ENCODE measurements at regions not wholly inside any gene's neighbourhood (a gene's known extent, or its start where the extent isn't known, plus 50 kb on each side); places are given as distances from the start of the nearest gene placed in this dataset.

GRCh38 chr21:24150753-24151152, 1456.5 kb downstream of the MRPL39 start:
- no peak for TF ChIP-seq ZBTB7A (IDR thresholded peaks at IDR 0.05; ENCODE audit: low read depth)
- no peak for TF ChIP-seq YY1 (IDR thresholded peaks at IDR 0.05; ENCODE audit: low read depth)
- TF ChIP-seq RAD21 (IDR thresholded peaks at IDR 0.05; ENCODE audit: low read depth) = no peak
- TF ChIP-seq EGR1 (IDR thresholded peaks at IDR 0.05) = no peak
- no peak for TF ChIP-seq EP300 (IDR thresholded peaks at IDR 0.05; ENCODE audit: borderline replicate concordance)
- no peak for TF ChIP-seq TCF12 (IDR thresholded peaks at IDR 0.05; ENCODE audit: low read depth)
- TF ChIP-seq CEBPB (IDR thresholded peaks at IDR 0.05) = no peak
- no peak for TF ChIP-seq CREB1 (IDR thresholded peaks at IDR 0.05; ENCODE audit: low read depth)
